ENCODE measurements at regions not wholly inside any gene's neighbourhood (a gene's known extent, or its start where the extent isn't known, plus 50 kb on each side); places are given as distances from the start of the nearest gene placed in this dataset.

- in situ Hi-C loops (cut with HindIII; ENCODE audit: low pct_ligation_motif_present, low pct_unique_long_range_greater_than_20kb, low sequenced_read_pairs): no loop called here
- no peak for DNase-seq
Measured at GRCh38 chr4:23741681-23742191, 148.1 kb downstream of the PPARGC1A start.

GRCh38 chr4:23737571-23737970 lies 152.3 kb downstream of the PPARGC1A start:
- in situ Hi-C loops (cut with HindIII; ENCODE audit: low pct_ligation_motif_present, low pct_unique_long_range_greater_than_20kb, low sequenced_read_pairs): no loop called here
- no peak for DNase-seq

GRCh38 chr4:23736466-23736865 lies 153.4 kb downstream of the PPARGC1A start:
- in situ Hi-C loops (cut with HindIII; ENCODE audit: low pct_ligation_motif_present, low pct_unique_long_range_greater_than_20kb, low sequenced_read_pairs): no loop called here
- DNase-seq: no peak

GRCh38 chr4:23734000-23734399 lies 155.8 kb downstream of the PPARGC1A start:
- in situ Hi-C loops (cut with HindIII; ENCODE audit: low pct_ligation_motif_present, low pct_unique_long_range_greater_than_20kb, low sequenced_read_pairs): no loop called here
- peak; percentile 15 for DNase-seq

- no peak for DNase-seq
- in situ Hi-C loops (cut with HindIII; ENCODE audit: low pct_ligation_motif_present, low pct_unique_long_range_greater_than_20kb, low sequenced_read_pairs): no loop called here
Measured at GRCh38 chr4:23733476-23733875, 156.4 kb downstream of the PPARGC1A start.

GRCh38 chr4:23730998-23731397 lies 158.8 kb downstream of the PPARGC1A start:
- in situ Hi-C loops (cut with HindIII; ENCODE audit: low pct_ligation_motif_present, low pct_unique_long_range_greater_than_20kb, low sequenced_read_pairs): no loop called here
- DNase-seq: no peak

GRCh38 chr4:23728971-23729370 lies 160.9 kb downstream of the PPARGC1A start:
- in situ Hi-C loops (cut with HindIII; ENCODE audit: low pct_ligation_motif_present, low pct_unique_long_range_greater_than_20kb, low sequenced_read_pairs): no loop called here

GRCh38 chr4:23728393-23728792 lies 161.5 kb downstream of the PPARGC1A start:
- DNase-seq: peak; percentile 98
- in situ Hi-C loops (cut with HindIII; ENCODE audit: low pct_ligation_motif_present, low pct_unique_long_range_greater_than_20kb, low sequenced_read_pairs): no loop called here

More at GRCh38 chr4:23728971-23729370, 160.9 kb downstream of the PPARGC1A start:
- DNase-seq: peak; percentile 10

GRCh38 chr4:23720556-23720955 lies 169.3 kb downstream of the PPARGC1A start:
- no peak for DNase-seq
- in situ Hi-C loops (cut with HindIII; ENCODE audit: low pct_ligation_motif_present, low pct_unique_long_range_greater_than_20kb, low sequenced_read_pairs): no loop called here

- DNase-seq: no peak
- in situ Hi-C loops (cut with HindIII; ENCODE audit: low pct_ligation_motif_present, low pct_unique_long_range_greater_than_20kb, low sequenced_read_pairs): no loop called here
Measured at GRCh38 chr4:23718435-23718834, 171.4 kb downstream of the PPARGC1A start.

GRCh38 chr4:23717528-23718248 lies 172.2 kb downstream of the PPARGC1A start:
- DNase-seq: peak; percentile 30
- in situ Hi-C loops (cut with HindIII; ENCODE audit: low pct_ligation_motif_present, low pct_unique_long_range_greater_than_20kb, low sequenced_read_pairs): no loop called here

GRCh38 chr4:23710298-23710697 lies 179.5 kb downstream of the PPARGC1A start:
- in situ Hi-C loops (cut with HindIII; ENCODE audit: low pct_ligation_motif_present, low pct_unique_long_range_greater_than_20kb, low sequenced_read_pairs): no loop called here
- DNase-seq: no peak

GRCh38 chr4:23707652-23708026 lies 182.2 kb downstream of the PPARGC1A start:
- no peak for DNase-seq
- in situ Hi-C loops (cut with HindIII; ENCODE audit: low pct_ligation_motif_present, low pct_unique_long_range_greater_than_20kb, low sequenced_read_pairs): no loop called here

- DNase-seq: no peak
Measured at GRCh38 chr4:23706972-23707651, 182.7 kb downstream of the PPARGC1A start.

GRCh38 chr4:23700197-23700596 lies 189.7 kb downstream of the PPARGC1A start:
- in situ Hi-C loops (cut with HindIII; ENCODE audit: low pct_ligation_motif_present, low pct_unique_long_range_greater_than_20kb, low sequenced_read_pairs): no loop called here
- no peak for DNase-seq

More at GRCh38 chr4:23706972-23707651, 182.7 kb downstream of the PPARGC1A start:
- in situ Hi-C loops (cut with HindIII; ENCODE audit: low pct_ligation_motif_present, low pct_unique_long_range_greater_than_20kb, low sequenced_read_pairs): no loop called here

- in situ Hi-C loops (cut with HindIII; ENCODE audit: low pct_ligation_motif_present, low pct_unique_long_range_greater_than_20kb, low sequenced_read_pairs): no loop called here
- DNase-seq: no peak
Measured at GRCh38 chr4:23697722-23698121, 192.1 kb downstream of the PPARGC1A start.

- in situ Hi-C loops (cut with HindIII; ENCODE audit: low pct_ligation_motif_present, low pct_unique_long_range_greater_than_20kb, low sequenced_read_pairs): no loop called here
- no peak for DNase-seq
Measured at GRCh38 chr4:23697001-23697528, 192.8 kb downstream of the PPARGC1A start.

GRCh38 chr4:23686169-23686897 lies 203.5 kb downstream of the PPARGC1A start:
- DNase-seq: no peak
- in situ Hi-C loops (cut with HindIII; ENCODE audit: low pct_ligation_motif_present, low pct_unique_long_range_greater_than_20kb, low sequenced_read_pairs): no loop called here

GRCh38 chr4:23685471-23685870 lies 204.4 kb downstream of the PPARGC1A start:
- in situ Hi-C loops (cut with HindIII; ENCODE audit: low pct_ligation_motif_present, low pct_unique_long_range_greater_than_20kb, low sequenced_read_pairs): no loop called here
- DNase-seq: no peak
